A549 (cell line): ENCODE measurements at regions not wholly inside any gene's neighbourhood (a gene's known extent, or its start where the extent isn't known, plus 50 kb on each side); places are given as distances from the start of the nearest gene placed in this dataset.

Source experiments
- ATAC-seq, 2 experiments: fragments of 200-7000 bp in 1 of 2; fragments of >200 bp in 1 of 2; cut with Nextera tagmentation in 1 of 2; cut with Tn5 transposase in 1 of 2; 3 replicates each; pipeline versions ENCODE4 v1.8.0 to v1.9.1; 2018 to 2020; ENCODE audit warnings: mild to moderate bottlenecking in 1 of 2, moderate library complexity in 1 of 2
- CTCF ChIA-PET: fragments of 300-600 bp; sonication (Branson Sonifier 250); formaldehyde crosslinking; extraction: SDS; loops from one replicate; lab custom pipeline; 2021; ENCODE audit warnings: antibody characterized with exemption, inconsistent platforms; lab: Yijun Ruan, JAX
- POLR2A ChIA-PET: fragments of 350-600 bp; formaldehyde crosslinking; extraction: SDS; loops from one replicate; lab custom pipeline; 2021; ENCODE audit warnings: antibody characterized with exemption, inconsistent platforms; lab: Yijun Ruan, JAX
- DNase-seq, 2 experiments: peaks; one replicate each; pipeline versions ENCODE4 v3.0.0 to v3.0.0-alpha.2; 2011 to 2016; ENCODE audit warnings: low read depth in 1 of 2, low spot score in 1 of 2
- FAIRE-seq: peaks from 2 replicates; lab custom pipeline; 2011; peaks lifted over from hg19 to GRCh38; lab: Jason Lieb, UNC
- H3K27ac ChIP-seq, 2 experiments: fragments of >200 bp; sonication (Bioruptor Twin); formaldehyde crosslinking; 3 replicates each; pipeline ENCODE4 v1.5.1; 2016 to 2017
- H3K4me1 ChIP-seq: fragments of >200 bp; sonication (Bioruptor Twin); formaldehyde crosslinking; 3 replicates; pipeline ENCODE4 v1.6.1; 2016
- H3K4me2 ChIP-seq: fragments of >200 bp; sonication (Bioruptor Twin); formaldehyde crosslinking; 3 replicates; pipeline ENCODE4 v1.6.1; 2016
- H3K4me3 ChIP-seq: fragments of >200 bp; sonication (Bioruptor Twin); formaldehyde crosslinking; 3 replicates; pipeline ENCODE4 v1.5.1; 2016
- H3K9me3 ChIP-seq: fragments of >200 bp; sonication (Bioruptor Twin); formaldehyde crosslinking; 3 replicates; pipeline ENCODE4 v1.6.1; 2016
- EHF ChIP-seq: fragments of 250-450 bp; sonication (Bioruptor Pico); IDR thresholded peaks from 2 replicates; pipeline ENCODE4 v1.5.0; 2020; ENCODE audit warnings: mild to moderate bottlenecking
- EP300 ChIP-seq, 2 experiments: fragments of >200 bp; sonication (Bioruptor Twin); formaldehyde crosslinking; IDR thresholded peaks; 2 replicates in 1 of 2; 3 replicates in 1 of 2; pipeline ENCODE4 v1.6.1; 2016 to 2017
- GATA3 ChIP-seq: IDR thresholded peaks from 2 replicates; pipeline ENCODE4 v1.6.1; 2012; ENCODE audit warnings: borderline replicate concordance
- HEYL ChIP-seq: fragments of 250-450 bp; sonication (Bioruptor Pico); IDR thresholded peaks from 2 replicates; pipeline ENCODE4 v1.8.0; 2021; ENCODE audit warnings: mild to moderate bottlenecking, moderate library complexity
- HOXA7 ChIP-seq: fragments of 250-450 bp; sonication (Bioruptor Pico); IDR thresholded peaks from 2 replicates; pipeline ENCODE4 v1.5.0; 2020; ENCODE audit warnings: mild to moderate bottlenecking, moderate library complexity
- HOXB13 ChIP-seq: fragments of 250-450 bp; sonication (Bioruptor Pico); IDR thresholded peaks from 2 replicates; pipeline ENCODE4 v1.5.0; 2020; ENCODE audit warnings: low read depth, mild to moderate bottlenecking, moderate library complexity
- JUN ChIP-seq, 2 experiments: fragments of >200 bp; sonication (Bioruptor Twin); formaldehyde crosslinking; IDR thresholded peaks; 2 replicates in 1 of 2; 3 replicates in 1 of 2; pipeline ENCODE4 v1.6.1; 2016 to 2017
- JUNB ChIP-seq: fragments of >200 bp; sonication (Bioruptor Twin); formaldehyde crosslinking; IDR thresholded peaks from 2 replicates; pipeline ENCODE4 v1.6.1; 2016
- MAZ ChIP-seq: fragments of 150-350 bp; IDR thresholded peaks from 2 replicates; pipeline ENCODE4 v1.6.1; 2014; ENCODE audit warnings: antibody characterized with exemption, low read depth, low read length, borderline replicate concordance
- NFE2L2 ChIP-seq: fragments of 150-350 bp; conservative IDR thresholded peaks from 2 replicates; pipeline ENCODE4 v1.6.1; 2014; ENCODE audit warnings: low read length
- NPAS2 ChIP-seq: fragments of 250-450 bp; sonication (Bioruptor Pico); IDR thresholded peaks from 2 replicates; pipeline ENCODE4 v1.8.0; 2022; ENCODE audit warnings: mild to moderate bottlenecking, moderate library complexity, borderline replicate concordance
- PHF8 ChIP-seq: fragments of 200-600 bp; sonication (generic); IDR thresholded peaks from 2 replicates; pipeline ENCODE4 v1.6.1; 2016; ENCODE audit warnings: low read depth, mild to moderate bottlenecking, antibody characterized with exemption, moderate library complexity, borderline replicate concordance
- POLR2A ChIP-seq: IDR thresholded peaks from 2 replicates; pipeline ENCODE4 v1.6.1; 2012; ENCODE audit warnings: mild to moderate bottlenecking, low read length
- RCOR1 ChIP-seq: fragments of 150-350 bp; IDR thresholded peaks from 2 replicates; pipeline ENCODE4 v1.6.1; 2014; ENCODE audit warnings: antibody characterized with exemption, low read length, low read depth
- SREBF2 ChIP-seq: fragments of 450-650 bp; IDR thresholded peaks from 2 replicates; pipeline ENCODE4 v1.6.1; 2014; ENCODE audit warnings: mild to moderate bottlenecking, moderate library complexity
- ZNF302 ChIP-seq: fragments of 250-450 bp; sonication (Bioruptor Pico); IDR thresholded peaks from 2 replicates; pipeline ENCODE4 v1.9.0; 2021; ENCODE audit warnings: inconsistent platforms, mild to moderate bottlenecking, moderate library complexity
- ZSCAN20 ChIP-seq: fragments of 250-450 bp; sonication (Bioruptor Pico); IDR thresholded peaks from 2 replicates; pipeline ENCODE4 v1.8.0; 2022; ENCODE audit warnings: mild to moderate bottlenecking, moderate library complexity
- WGBS: methylation state at CpG from one replicate; pipeline ENCODE4 v1.1.6; 2017; ENCODE audit errors: missing lambda C conversion rate; 5-methylcytosine and 5-hydroxymethylcytosine counted together
- TF ChIP-seq, protein P1 (sequence below): IDR thresholded peaks from 2 replicates; pipeline ENCODE4 v1.6.1; 2012
- TF ChIP-seq, protein P2 (sequence below): fragments of 250-450 bp; sonication (Bioruptor Pico); IDR thresholded peaks from 2 replicates; pipeline ENCODE4 v1.5.0; 2021; ENCODE audit warnings: mild to moderate bottlenecking, moderate library complexity, borderline replicate concordance
- TF ChIP-seq, protein P3 (sequence below): fragments of >200 bp; sonication (Bioruptor Twin); formaldehyde crosslinking; IDR thresholded peaks from 2 replicates; pipeline ENCODE4 v1.6.1; 2016
- TF ChIP-seq, protein P4 (sequence below): IDR thresholded peaks from 2 replicates; pipeline ENCODE4 v1.6.1; 2012; ENCODE audit warnings: low read depth, borderline replicate concordance
- TF ChIP-seq, protein P5 (sequence below): fragments of 250-450 bp; sonication (Bioruptor Pico); IDR thresholded peaks from 2 replicates; pipeline ENCODE4 v1.5.0; 2020; ENCODE audit warnings: low read depth, mild to moderate bottlenecking, moderate library complexity
- TF ChIP-seq, protein P6 (sequence below): fragments of 150-350 bp; IDR thresholded peaks from 2 replicates; pipeline ENCODE4 v1.6.1; 2014; ENCODE audit warnings: low read depth, mild to moderate bottlenecking, low read length

DNA sequence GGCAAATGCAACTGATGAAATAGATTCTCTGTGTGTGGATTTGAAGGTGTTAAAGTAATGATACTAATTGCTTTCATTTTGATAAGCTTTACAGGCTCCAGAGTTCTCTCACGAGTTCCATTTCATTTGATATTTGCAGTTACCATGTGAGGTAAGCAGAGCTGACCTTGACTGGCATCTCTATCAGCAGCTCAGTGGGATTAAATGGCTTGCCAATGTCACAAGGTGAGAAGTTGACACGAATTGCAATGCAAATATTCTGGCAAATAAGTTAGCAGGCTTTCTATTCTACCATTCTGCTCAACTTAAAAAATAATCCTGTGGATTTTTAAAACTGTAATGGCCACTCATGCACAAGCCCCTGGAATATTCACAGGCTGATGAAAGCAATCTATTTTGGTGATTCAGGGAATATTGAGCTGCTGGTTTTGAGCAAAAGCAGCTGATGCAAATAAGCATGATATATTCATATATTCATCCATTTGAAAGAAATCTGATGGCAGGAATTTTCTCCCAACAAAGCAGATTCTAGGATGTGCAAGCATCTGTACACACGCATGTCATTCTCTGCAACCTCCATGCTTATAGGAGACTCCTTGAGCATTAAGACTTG, 64.5 kb upstream of the ANKRD1 start (continued):
- TF ChIP-seq, protein P1, sequence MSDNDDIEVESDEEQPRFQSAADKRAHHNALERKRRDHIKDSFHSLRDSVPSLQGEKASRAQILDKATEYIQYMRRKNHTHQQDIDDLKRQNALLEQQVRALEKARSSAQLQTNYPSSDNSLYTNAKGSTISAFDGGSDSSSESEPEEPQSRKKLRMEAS: no peak
- TF ChIP-seq, protein P2, sequence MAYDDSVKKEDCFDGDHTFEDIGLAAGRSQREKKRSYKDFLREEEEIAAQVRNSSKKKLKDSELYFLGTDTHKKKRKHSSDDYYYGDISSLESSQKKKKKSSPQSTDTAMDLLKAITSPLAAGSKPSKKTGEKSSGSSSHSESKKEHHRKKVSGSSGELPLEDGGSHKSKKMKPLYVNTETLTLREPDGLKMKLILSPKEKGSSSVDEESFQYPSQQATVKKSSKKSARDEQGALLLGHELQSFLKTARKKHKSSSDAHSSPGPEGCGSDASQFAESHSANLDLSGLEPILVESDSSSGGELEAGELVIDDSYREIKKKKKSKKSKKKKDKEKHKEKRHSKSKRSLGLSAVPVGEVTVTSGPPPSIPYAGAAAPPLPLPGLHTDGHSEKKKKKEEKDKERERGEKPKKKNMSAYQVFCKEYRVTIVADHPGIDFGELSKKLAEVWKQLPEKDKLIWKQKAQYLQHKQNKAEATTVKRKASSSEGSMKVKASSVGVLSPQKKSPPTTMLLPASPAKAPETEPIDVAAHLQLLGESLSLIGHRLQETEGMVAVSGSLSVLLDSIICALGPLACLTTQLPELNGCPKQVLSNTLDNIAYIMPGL (CRISPR knock-in tag): no peak
- TF ChIP-seq, protein P3, sequence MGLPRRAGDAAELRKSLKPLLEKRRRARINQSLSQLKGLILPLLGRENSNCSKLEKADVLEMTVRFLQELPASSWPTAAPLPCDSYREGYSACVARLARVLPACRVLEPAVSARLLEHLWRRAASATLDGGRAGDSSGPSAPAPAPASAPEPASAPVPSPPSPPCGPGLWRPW: no peak

DNA sequence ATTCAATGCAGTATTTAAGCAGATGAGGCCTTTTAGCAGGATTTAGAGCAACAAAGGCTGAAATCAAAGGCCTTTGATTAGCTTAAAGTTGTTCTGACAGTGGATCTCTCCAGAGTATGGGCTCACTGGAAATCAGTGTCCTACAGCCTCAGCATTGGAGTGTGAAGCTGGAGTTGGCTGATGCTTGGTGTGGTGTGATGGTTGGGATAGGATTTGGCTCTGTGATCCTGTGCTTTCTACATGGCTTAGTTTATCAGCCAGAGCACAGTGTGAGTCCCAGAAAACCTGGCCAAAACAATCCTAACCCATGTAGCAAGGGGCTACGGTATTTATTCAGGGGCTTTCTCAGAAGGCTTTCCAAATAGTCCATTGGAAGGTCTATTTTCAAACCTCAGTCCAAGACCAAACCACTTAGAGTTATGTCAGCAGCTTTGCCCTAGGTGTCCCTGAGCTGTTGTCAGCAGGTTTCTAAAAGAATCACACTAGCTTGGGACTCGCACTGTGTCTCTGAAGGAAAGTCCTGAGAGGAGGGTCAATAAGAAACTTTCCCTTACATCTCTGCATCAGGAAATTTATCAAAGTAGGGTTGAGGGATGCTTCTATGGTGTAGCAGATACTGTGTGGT, 65.4 kb upstream of the ANKRD1 start:
- POLR2A ChIA-PET: no interaction called here
- no peak for DNase-seq
- no peak overlapping the region for H3K27ac ChIP-seq
- H3K9me3 ChIP-seq: no peaks in the 10 kb centered on the region
- H3K4me3 ChIP-seq: no peak overlapping the region
- FAIRE-seq: no peak
- no peaks in the 10 kb centered on the region for H3K4me1 ChIP-seq
- WGBS: 94% methylated on average over 2 of the region's 2 CpGs
- TF ChIP-seq NPAS2 (CRISPR knock-in tag) (no peak), HOXB13 (no peak), NFE2L2 (no peak), HEYL (CRISPR knock-in tag) (no peak), SREBF2 (no peak), EHF (CRISPR knock-in tag) (no peak), PHF8 (no peak), POLR2A (no peak), JUNB (no peak), RCOR1 (no peak), MAZ (no peak), ZNF302 (CRISPR knock-in tag) (no peak)
- TF ChIP-seq, protein P4, sequence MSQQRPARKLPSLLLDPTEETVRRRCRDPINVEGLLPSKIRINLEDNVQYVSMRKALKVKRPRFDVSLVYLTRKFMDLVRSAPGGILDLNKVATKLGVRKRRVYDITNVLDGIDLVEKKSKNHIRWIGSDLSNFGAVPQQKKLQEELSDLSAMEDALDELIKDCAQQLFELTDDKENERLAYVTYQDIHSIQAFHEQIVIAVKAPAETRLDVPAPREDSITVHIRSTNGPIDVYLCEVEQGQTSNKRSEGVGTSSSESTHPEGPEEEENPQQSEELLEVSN: no peak
- TF ChIP-seq, protein P3: no peak
- TF ChIP-seq, protein P1: no peak
- TF ChIP-seq, protein P5, sequence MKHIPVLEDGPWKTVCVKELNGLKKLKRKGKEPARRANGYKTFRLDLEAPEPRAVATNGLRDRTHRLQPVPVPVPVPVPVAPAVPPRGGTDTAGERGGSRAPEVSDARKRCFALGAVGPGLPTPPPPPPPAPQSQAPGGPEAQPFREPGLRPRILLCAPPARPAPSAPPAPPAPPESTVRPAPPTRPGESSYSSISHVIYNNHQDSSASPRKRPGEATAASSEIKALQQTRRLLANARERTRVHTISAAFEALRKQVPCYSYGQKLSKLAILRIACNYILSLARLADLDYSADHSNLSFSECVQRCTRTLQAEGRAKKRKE: no peak
- no peak for ATAC-seq
- CTCF ChIA-PET: interaction anchor here (1.0 to 1.7 kb wide), 4 partner anchors 12 to 310 kb away, joined by 3 to 7 read pairs (median 3); no protein-coding TSS in a partner anchor
- H3K4me2 ChIP-seq: no peak overlapping the region

DNA sequence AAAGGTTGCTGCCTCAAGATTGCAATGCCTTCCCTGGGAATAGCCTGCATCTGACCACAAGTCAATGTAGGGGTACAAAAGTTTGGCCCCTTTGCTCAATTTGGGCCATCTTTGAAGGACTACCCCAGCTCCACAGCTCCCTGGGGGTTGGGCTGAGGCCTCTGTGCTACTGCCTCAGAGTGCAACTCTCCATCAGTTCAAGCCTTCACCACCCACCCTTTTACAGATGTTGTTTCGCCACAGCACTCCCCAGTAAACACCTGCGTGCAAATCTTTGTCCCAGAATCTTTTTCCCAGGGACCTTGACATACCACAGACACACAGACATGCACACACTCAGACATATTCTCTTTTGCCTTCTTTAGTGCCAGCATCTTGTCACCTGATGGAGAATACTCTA, 66.0 kb upstream of the ANKRD1 start:
- H3K4me2 ChIP-seq: no peak overlapping the region
- POLR2A ChIA-PET: no interaction called here
- DNase-seq: no peak
- no peaks in the 10 kb centered on the region for H3K9me3 ChIP-seq
- no peak overlapping the region for H3K27ac ChIP-seq
- no peaks in the 10 kb centered on the region for H3K4me1 ChIP-seq
- FAIRE-seq: no peak
- WGBS: 86% methylated on average over 2 of the region's 2 CpGs
- ATAC-seq: no peak
- no peak overlapping the region for H3K4me3 ChIP-seq
- CTCF ChIA-PET: interaction anchor here (1.3 to 1.5 kb wide), 2 partner anchors 75 to 310 kb away, joined by 3 to 7 read pairs; no protein-coding TSS in a partner anchor
- TF ChIP-seq, protein P3: no peak
- TF ChIP-seq GATA3 (no peak), EP300 (IDR thresholded peaks at IDR 0.05) (no peak), JUNB (no peak), NPAS2 (CRISPR knock-in tag) (no peak), MAZ (no peak), ZSCAN20 (CRISPR knock-in tag) (no peak), HOXA7 (CRISPR knock-in tag) (no peak), JUN (IDR thresholded peaks at IDR 0.05) (no peak)
- TF ChIP-seq, protein P6, sequence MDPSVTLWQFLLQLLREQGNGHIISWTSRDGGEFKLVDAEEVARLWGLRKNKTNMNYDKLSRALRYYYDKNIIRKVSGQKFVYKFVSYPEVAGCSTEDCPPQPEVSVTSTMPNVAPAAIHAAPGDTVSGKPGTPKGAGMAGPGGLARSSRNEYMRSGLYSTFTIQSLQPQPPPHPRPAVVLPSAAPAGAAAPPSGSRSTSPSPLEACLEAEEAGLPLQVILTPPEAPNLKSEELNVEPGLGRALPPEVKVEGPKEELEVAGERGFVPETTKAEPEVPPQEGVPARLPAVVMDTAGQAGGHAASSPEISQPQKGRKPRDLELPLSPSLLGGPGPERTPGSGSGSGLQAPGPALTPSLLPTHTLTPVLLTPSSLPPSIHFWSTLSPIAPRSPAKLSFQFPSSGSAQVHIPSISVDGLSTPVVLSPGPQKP: no peak
